Thyroid gland (tissue), 4 donors: ENCODE measurements at regions not wholly inside any gene's neighbourhood (a gene's known extent, or its start where the extent isn't known, plus 50 kb on each side); places are given as distances from the start of the nearest gene placed in this dataset.

Source experiments
- POLR2A ChIP-seq, 2 donors: fragments of 450-650 bp; IDR thresholded peaks; one replicate each; pipeline ENCODE4 v1.6.1; 2017; ENCODE audit warnings: antibody characterized with exemption in 2 of 2, mild to moderate bottlenecking in 2 of 2, moderate library complexity in 1 of 2
- TF ChIP-seq, protein P1 (sequence below), 6 experiments: fragments of 200-600 bp in 3 of 6; fragments of 450-650 bp in 3 of 6; sonication (generic) in 3 of 6; IDR thresholded peaks; one replicate each; pipeline ENCODE4 v1.5.1; 2016 to 2019; ENCODE audit warnings: antibody characterized with exemption in 6 of 6, mild to moderate bottlenecking in 2 of 6, inconsistent platforms in 1 of 6, moderate library complexity in 1 of 6

- TF ChIP-seq, protein P1, sequence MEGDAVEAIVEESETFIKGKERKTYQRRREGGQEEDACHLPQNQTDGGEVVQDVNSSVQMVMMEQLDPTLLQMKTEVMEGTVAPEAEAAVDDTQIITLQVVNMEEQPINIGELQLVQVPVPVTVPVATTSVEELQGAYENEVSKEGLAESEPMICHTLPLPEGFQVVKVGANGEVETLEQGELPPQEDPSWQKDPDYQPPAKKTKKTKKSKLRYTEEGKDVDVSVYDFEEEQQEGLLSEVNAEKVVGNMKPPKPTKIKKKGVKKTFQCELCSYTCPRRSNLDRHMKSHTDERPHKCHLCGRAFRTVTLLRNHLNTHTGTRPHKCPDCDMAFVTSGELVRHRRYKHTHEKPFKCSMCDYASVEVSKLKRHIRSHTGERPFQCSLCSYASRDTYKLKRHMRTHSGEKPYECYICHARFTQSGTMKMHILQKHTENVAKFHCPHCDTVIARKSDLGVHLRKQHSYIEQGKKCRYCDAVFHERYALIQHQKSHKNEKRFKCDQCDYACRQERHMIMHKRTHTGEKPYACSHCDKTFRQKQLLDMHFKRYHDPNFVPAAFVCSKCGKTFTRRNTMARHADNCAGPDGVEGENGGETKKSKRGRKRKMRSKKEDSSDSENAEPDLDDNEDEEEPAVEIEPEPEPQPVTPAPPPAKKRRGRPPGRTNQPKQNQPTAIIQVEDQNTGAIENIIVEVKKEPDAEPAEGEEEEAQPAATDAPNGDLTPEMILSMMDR (IDR thresholded peaks at IDR 0.05) = no peak
- TF ChIP-seq POLR2A (IDR thresholded peaks at IDR 0.05) = no peak
These were observed 871.5 kb downstream of the AMY1C start for GRCh38 chr1:104621221-104621620.
